ENCODE measurements at regions not wholly inside any gene's neighbourhood (a gene's known extent, or its start where the extent isn't known, plus 50 kb on each side); places are given as distances from the start of the nearest gene placed in this dataset.

GRCh38 chr6:10184371-10185227, 230.3 kb downstream of the TFAP2A start:
- no peak for TF ChIP-seq CTCF (IDR thresholded peaks at IDR 0.05)
- no peak for TF ChIP-seq POLR2AphosphoS5 (IDR thresholded peaks at IDR 0.05; ENCODE audit: insufficient read depth in 1 of 2, low read depth in 1 of 2)

Data from vagina (tissue), 2 donors.